CD4-positive, alpha-beta memory T cell (primary cell): ENCODE measurements at regions not wholly inside any gene's neighbourhood (a gene's known extent, or its start where the extent isn't known, plus 50 kb on each side); places are given as distances from the start of the nearest gene placed in this dataset.

ENCODE experiments used
- CTCF ChIA-PET: fragments of 350-600 bp; sonication (Branson Sonifier 250); formaldehyde crosslinking; loops from one replicate; lab custom pipeline; 2021; ENCODE audit warnings: inconsistent platforms; ENCODE audit not compliant: partially characterized antibody; lab: Charles Lee
- POLR2A ChIA-PET: fragments of 350-600 bp; sonication (Branson Sonifier 250); formaldehyde crosslinking; loops from one replicate; lab custom pipeline; 2021; ENCODE audit not compliant: partially characterized antibody; lab: Charles Lee
- DNase-seq, 5 donors: peaks; one replicate each; pipeline versions ENCODE4 v3.0.0 to v3.0.0-alpha.2; 2020 to 2022; ENCODE audit warnings: mixed read lengths in 1 of 5
- H3K27ac ChIP-seq: one replicate; pipeline ENCODE4 v1.7.0; 2013; ENCODE audit warnings: low read depth, low read length
- H3K27me3 ChIP-seq: 2 replicates; pipeline ENCODE4 v1.7.0; 2013; ENCODE audit warnings: mild to moderate bottlenecking, low read length, moderate library complexity; ENCODE audit not compliant: insufficient read depth
- H3K36me3 ChIP-seq: 2 replicates; pipeline ENCODE4 v1.7.0; 2013; ENCODE audit warnings: mild to moderate bottlenecking, low read length, moderate library complexity; ENCODE audit not compliant: insufficient read depth
- H3K4me1 ChIP-seq: 2 replicates; pipeline ENCODE4 v1.7.0; 2013; ENCODE audit warnings: mild to moderate bottlenecking, low read length, moderate library complexity; ENCODE audit not compliant: insufficient read depth
- H3K4me3 ChIP-seq, 2 donors: one replicate each; pipeline ENCODE4 v1.7.0; 2013; ENCODE audit warnings: low read length in 2 of 2, mild to moderate bottlenecking in 1 of 2
- H3K9me3 ChIP-seq, 2 donors: one replicate each; pipeline ENCODE4 v1.7.0; 2013; ENCODE audit warnings: low read length in 2 of 2, control low read depth in 1 of 2; ENCODE audit not compliant: control insufficient read depth in 1 of 2
- H3K27ac Mint-ChIP-seq, 7 donors: one replicate each; pipeline ENCODE4 v1.8.0; 2020 to 2021; ENCODE audit warnings: mixed read lengths in 7 of 7, mild to moderate bottlenecking in 6 of 7, inconsistent platforms in 3 of 7, moderate library complexity in 3 of 7
- H3K27me3 Mint-ChIP-seq, 2 donors: one replicate each; pipeline ENCODE4 v1.8.0; 2020 to 2021; ENCODE audit warnings: mixed read lengths in 2 of 2
- H3K36me3 Mint-ChIP-seq, 2 donors: one replicate each; pipeline ENCODE4 v1.8.0; 2020 to 2021; ENCODE audit warnings: mixed read lengths in 2 of 2, inconsistent platforms in 1 of 2, mild to moderate bottlenecking in 1 of 2
- H3K4me1 Mint-ChIP-seq, 4 donors: one replicate each; pipeline ENCODE4 v1.8.0; 2020 to 2021; ENCODE audit warnings: mixed read lengths in 4 of 4, mild to moderate bottlenecking in 1 of 4
- H3K4me3 Mint-ChIP-seq, 8 donors: one replicate each; pipeline ENCODE4 v1.8.0; 2020 to 2021; ENCODE audit warnings: mixed read lengths in 8 of 8, mild to moderate bottlenecking in 7 of 8, moderate library complexity in 6 of 8, inconsistent platforms in 3 of 8
- H3K9me3 Mint-ChIP-seq, 8 donors: one replicate each; pipeline ENCODE4 v1.8.0; 2020 to 2021; ENCODE audit warnings: mixed read lengths in 8 of 8, mild to moderate bottlenecking in 5 of 8, inconsistent platforms in 3 of 8, moderate library complexity in 1 of 8
- intact Hi-C: fragments of 100-400 bp; cut with micrococcal nuclease; formaldehyde crosslinking; loops from one replicate; pipeline ENCODE4 v1.15.1; 2023

DNA sequence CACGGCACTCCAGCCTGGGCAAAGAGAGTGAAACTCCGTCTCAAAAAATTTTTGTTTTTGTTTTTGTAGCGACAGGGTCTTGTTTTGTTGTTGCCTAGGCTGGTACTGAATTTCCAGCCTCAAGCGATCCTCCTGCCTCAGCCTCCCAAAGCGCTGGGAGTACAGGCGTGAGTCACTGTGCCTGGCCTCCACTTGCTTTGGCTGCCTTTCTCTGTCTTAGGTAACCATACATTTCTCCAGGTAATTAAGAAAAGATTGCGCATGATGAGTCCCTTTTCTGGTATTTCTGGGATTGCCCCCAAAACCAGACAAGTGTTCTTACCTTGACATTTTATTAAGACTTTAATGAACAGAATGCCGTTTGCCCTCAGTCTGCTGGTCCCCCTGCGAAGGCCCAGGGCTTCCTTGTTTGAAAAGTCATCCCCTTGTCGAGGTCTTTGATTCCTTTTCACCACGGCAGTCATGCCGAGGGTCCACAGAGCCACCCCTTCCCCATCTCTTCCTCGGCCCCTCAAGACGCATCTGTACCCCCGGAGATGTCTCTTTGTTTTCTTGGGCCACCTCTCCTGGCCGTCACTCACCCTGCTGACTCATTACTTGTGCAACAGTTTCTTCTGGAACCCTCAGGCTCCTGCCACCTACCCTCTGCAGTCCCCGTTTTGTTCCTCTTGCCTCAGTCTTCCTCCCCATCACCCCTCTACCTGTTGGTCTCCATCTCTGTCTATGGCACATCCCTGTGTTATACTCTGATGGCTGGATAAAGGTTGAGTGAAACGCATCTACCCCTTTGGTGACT is 151.0 kb downstream of the SEC14L1 start:
- Histone ChIP-seq H3K36me3 (no peaks in the 10 kb centered on the region), H3K4me3 (no peak overlapping the region), H3K4me1 (no peaks in the 10 kb centered on the region), H3K9me3 (no peaks in the 10 kb centered on the region), H3K27ac (no peak overlapping the region), H3K27me3 (no peaks in the 10 kb centered on the region)
- Mint-ChIP-seq H3K27ac (peak overlapping the region in 1 of 7 donors; percentile 46), H3K4me1 (peaks cover 0 to 2% (median under 1%) of the 10 kb centered on the region in 4 donors), H3K4me3 (no peak overlapping the region), H3K36me3 (no peaks in the 10 kb centered on the region), H3K27me3 (no peaks in the 10 kb centered on the region), H3K9me3 (peaks cover 0 to 2% (median 0%) of the 10 kb centered on the region in 8 donors)
- CTCF ChIA-PET, result no interaction called here
- no peak for DNase-seq
- intact Hi-C loops, result no loop called here
- POLR2A ChIA-PET, result no interaction called here

DNA sequence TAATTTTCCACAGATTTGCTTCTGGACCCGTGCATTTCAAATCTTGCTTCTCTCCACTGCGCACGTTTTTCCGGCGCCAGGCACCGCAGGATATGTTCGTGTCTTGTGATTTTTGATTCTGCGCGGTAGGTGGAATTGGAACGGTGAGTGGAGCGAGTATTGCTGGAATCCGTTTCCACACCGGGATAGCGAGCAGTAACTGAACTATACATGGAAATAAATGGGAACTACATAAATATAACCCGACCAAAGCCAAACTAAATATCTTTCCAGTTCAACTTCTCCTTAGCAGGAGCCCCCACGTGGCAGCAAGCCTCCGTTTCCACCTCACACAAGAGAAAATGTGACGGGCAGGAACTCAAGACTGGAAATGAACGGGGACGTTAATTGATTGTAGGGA is 154.0 kb downstream of the SEC14L1 start:
- no peak overlapping the region for H3K27ac Mint-ChIP-seq
- peaks cover 0 to 2% (median 0%) of the 10 kb centered on the region in 8 donors for H3K9me3 Mint-ChIP-seq
- Histone ChIP-seq H3K27ac (no peak overlapping the region), H3K9me3 (no peaks in the 10 kb centered on the region), H3K36me3 (no peaks in the 10 kb centered on the region), H3K4me3 (no peak overlapping the region), H3K4me1 (no peaks in the 10 kb centered on the region), H3K27me3 (no peaks in the 10 kb centered on the region)
- no peak for DNase-seq
- peaks cover 0 to 2% (median under 1%) of the 10 kb centered on the region in 4 donors for H3K4me1 Mint-ChIP-seq
- ChIA-PET CTCF (no interaction called here), POLR2A (no interaction called here)
- no peak overlapping the region for H3K4me3 Mint-ChIP-seq
- H3K27me3 Mint-ChIP-seq, result no peaks in the 10 kb centered on the region
- intact Hi-C loops, result no loop called here
- H3K36me3 Mint-ChIP-seq, result no peaks in the 10 kb centered on the region

DNA sequence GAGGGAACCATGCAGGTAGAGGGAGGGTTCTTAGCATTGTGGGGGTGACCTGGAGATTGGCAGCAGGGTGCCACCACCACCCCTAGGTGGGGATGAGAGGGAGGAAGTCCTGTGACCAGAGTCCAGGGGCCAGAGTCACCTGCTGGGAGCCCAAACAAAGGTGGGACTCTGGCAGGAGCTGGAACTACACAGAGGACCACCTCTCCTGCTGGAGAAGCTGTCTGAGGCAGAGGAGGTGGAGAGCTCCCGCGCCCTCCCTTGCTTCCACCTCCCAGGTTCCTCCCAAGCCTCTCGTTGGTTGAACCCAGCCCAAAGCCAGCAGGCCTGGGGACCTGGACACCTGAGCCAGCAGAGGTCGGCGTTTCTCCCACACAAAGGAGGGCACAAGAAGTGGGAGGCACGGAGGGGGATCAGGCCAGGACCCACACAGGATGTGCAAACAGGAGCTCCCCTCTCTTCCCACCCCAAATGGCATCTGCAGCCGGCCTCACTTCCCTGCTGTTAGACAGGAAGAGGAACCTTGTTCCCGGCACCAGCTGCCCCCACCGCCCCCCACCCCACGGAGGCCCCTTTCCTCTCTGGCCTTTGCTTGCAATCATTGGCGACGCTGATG is 154.6 kb downstream of the SEC14L1 start:
- H3K27ac Mint-ChIP-seq, result no peak overlapping the region
- Histone ChIP-seq H3K4me1 (no peaks in the 10 kb centered on the region), H3K27ac (no peak overlapping the region), H3K4me3 (no peak overlapping the region), H3K36me3 (no peaks in the 10 kb centered on the region), H3K9me3 (no peaks in the 10 kb centered on the region), H3K27me3 (no peaks in the 10 kb centered on the region)
- no peaks in the 10 kb centered on the region for H3K36me3 Mint-ChIP-seq
- ChIA-PET POLR2A (no interaction called here), CTCF (no interaction called here)
- no peaks in the 10 kb centered on the region for H3K27me3 Mint-ChIP-seq
- no peak for DNase-seq
- H3K4me3 Mint-ChIP-seq, result no peak overlapping the region
- peaks cover 0 to 2% (median 0%) of the 10 kb centered on the region in 4 donors for H3K4me1 Mint-ChIP-seq
- peaks cover 0 to 2% (median 0%) of the 10 kb centered on the region in 8 donors for H3K9me3 Mint-ChIP-seq
- intact Hi-C loops, result no loop called here

DNA sequence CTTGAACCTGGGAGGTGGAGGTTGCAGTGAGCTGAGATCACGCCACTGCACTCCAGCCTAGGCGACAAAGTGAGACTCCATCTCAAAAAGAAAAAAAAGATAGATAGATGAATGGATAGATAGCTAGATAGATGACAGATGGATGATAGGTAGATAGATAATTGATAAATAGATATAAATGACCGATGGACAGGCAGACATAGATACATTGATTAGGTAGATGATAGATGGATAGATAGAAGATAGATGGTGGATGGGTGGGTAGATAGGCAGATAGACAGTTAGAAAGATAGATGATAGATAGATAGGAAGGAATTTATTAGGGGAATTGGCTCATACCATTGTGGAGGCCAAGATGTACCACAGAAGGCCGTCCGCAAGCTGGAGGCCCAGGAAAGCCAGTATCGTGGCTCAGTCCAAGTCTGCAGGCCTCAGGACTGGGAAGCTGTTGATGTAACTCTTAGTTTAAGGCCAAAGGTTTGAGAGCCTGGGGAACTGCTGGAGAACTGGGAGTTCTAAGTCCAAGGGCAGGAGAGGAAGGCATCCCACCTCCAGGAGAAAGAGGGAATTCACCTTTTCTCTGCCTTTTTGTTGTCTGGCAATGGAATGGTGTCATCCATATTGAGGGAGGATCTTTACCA is 156.1 kb downstream of the SEC14L1 start:
- Mint-ChIP-seq H3K9me3 (peaks cover 0 to 2% (median 0%) of the 10 kb centered on the region in 8 donors), H3K27ac (no peak overlapping the region), H3K4me1 (peaks cover 0 to 2% (median 0%) of the 10 kb centered on the region in 4 donors), H3K36me3 (no peaks in the 10 kb centered on the region), H3K27me3 (no peaks in the 10 kb centered on the region), H3K4me3 (no peak overlapping the region)
- ChIA-PET CTCF (no interaction called here), POLR2A (no interaction called here)
- no peak overlapping the region for H3K4me3 ChIP-seq
- no peak for DNase-seq
- H3K27ac ChIP-seq, result no peak overlapping the region
- H3K27me3 ChIP-seq, result no peaks in the 10 kb centered on the region
- H3K9me3 ChIP-seq, result no peaks in the 10 kb centered on the region
- intact Hi-C loops, result no loop called here
- H3K36me3 ChIP-seq, result no peaks in the 10 kb centered on the region
- H3K4me1 ChIP-seq, result no peaks in the 10 kb centered on the region

DNA sequence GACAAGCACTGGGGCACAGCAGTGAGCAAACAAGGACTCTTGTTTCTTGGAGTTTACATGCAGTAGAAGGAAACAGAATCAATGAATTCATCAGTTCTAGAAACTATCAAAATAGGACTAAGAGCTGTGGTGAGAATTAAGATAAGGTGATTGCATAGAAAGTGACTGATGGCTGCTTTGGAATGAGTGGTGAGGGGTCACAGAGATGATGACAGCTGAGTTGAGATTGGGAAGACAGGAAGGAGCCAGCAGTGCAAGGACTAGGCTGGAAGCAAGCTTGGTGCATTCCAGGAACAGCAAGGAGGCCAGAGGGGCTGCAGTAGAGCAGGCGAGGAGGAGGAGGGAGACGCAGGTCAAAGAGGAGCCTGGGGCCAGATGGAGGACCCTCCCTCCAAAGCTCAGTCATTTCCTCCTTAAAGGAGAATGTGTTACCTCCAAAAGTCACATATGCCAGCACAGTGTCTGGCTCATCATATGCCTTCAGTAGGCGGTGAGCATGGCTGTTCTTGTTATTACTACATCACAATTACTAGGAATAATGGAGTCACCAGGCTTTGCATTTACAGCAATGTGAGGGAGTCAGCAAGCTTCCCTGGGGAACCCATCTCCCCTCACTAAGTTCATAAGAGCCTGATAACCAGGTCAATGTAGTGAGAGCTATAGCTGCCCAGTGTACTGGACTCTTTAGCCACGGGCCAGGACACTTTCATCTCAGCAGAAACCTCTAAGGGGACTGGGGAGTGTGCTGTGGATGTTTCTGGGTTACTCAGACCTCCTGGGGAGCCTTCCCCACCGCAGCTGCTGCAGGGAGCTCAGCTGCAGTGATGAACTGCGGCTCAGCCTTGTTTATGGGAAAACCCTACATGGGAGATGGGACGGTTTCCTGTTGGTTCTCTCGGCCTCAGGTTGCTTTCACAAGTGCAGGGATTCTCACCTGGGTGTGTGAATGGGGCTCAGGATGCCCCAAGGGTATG is 157.2 kb downstream of the SEC14L1 start:
- no peak overlapping the region for H3K4me3 ChIP-seq
- H3K4me1 Mint-ChIP-seq, result peaks cover 0 to 2% (median 0%) of the 10 kb centered on the region in 4 donors

DNA sequence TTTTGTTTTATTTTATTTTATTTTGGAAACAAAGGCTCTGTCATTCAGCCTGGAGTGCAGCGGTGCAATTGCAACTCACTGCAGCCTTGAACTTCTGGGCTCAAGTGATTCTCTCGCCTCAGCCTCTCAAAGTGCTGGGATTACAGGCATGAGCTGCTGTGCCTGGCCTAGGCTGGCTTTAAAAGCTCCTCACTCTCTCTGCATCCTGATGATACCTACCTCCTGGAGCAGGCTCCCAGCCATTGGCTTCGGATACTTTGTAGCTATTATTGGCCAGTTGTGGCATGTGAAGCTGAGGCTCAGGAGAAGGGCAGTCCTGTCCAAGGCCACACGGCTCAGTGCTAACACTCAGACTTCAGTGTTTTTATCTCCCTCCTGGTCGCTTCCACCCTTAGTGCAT is 158.0 kb downstream of the SEC14L1 start:
- CTCF ChIA-PET, result no interaction called here
- H3K4me1 ChIP-seq, result no peaks in the 10 kb centered on the region
- POLR2A ChIA-PET, result no interaction called here
- no peaks in the 10 kb centered on the region for H3K36me3 ChIP-seq
- Mint-ChIP-seq H3K4me3 (no peak overlapping the region), H3K4me1 (peaks cover 0 to 2% (median 0%) of the 10 kb centered on the region in 4 donors), H3K27ac (peak overlapping the region in 1 of 7 donors; percentile 41), H3K9me3 (no peaks in the 10 kb centered on the region), H3K27me3 (no peaks in the 10 kb centered on the region), H3K36me3 (no peaks in the 10 kb centered on the region)
- H3K4me3 ChIP-seq, result no peak overlapping the region
- no peaks in the 10 kb centered on the region for H3K27me3 ChIP-seq
- no peaks in the 10 kb centered on the region for H3K9me3 ChIP-seq
- no peak overlapping the region for H3K27ac ChIP-seq
- intact Hi-C loops, result no loop called here
- DNase-seq, result no peak

More for the DNA sequence above, 157.2 kb downstream of the SEC14L1 start:
- no peak for DNase-seq
- Histone ChIP-seq H3K36me3 (no peaks in the 10 kb centered on the region), H3K9me3 (no peaks in the 10 kb centered on the region), H3K27me3 (no peaks in the 10 kb centered on the region), H3K27ac (no peak overlapping the region), H3K4me1 (no peaks in the 10 kb centered on the region)
- Mint-ChIP-seq H3K27ac (peak overlapping the region in 1 of 7 donors; percentile 36), H3K36me3 (no peaks in the 10 kb centered on the region), H3K27me3 (no peaks in the 10 kb centered on the region), H3K9me3 (peaks cover 0 to 2% (median 0%) of the 10 kb centered on the region in 8 donors), H3K4me3 (no peak overlapping the region)
- ChIA-PET POLR2A (no interaction called here), CTCF (no interaction called here)
- intact Hi-C loops, result no loop called here
